H1 (cell line): ENCODE measurements at regions not wholly inside any gene's neighbourhood (a gene's known extent, or its start where the extent isn't known, plus 50 kb on each side); places are given as distances from the start of the nearest gene placed in this dataset.

Experiments used
- CTCF ChIA-PET: fragments of 300-600 bp; sonication (Branson Sonifier 250); formaldehyde crosslinking; loops from one replicate; lab custom pipeline; 2021; ENCODE audit not compliant: partially characterized antibody; lab: Charles Lee
- POLR2A ChIA-PET: fragments of 300-600 bp; sonication (Branson Sonifier 250); formaldehyde crosslinking; loops from one replicate; lab custom pipeline; 2021; ENCODE audit warnings: inconsistent platforms; ENCODE audit not compliant: partially characterized antibody; lab: Charles Lee
- DNase-seq, 2 experiments: peaks; one replicate each; pipeline versions ENCODE4 v3.0.0 to v3.0.0-alpha.2; 2010 to 2022; ENCODE audit warnings: low spot score in 2 of 2, low read depth in 1 of 2, mixed read lengths in 1 of 2
- FAIRE-seq: peaks from 2 replicates; lab custom pipeline; 2011; peaks lifted over from hg19 to GRCh38; lab: Jason Lieb, UNC
- H2AFZ ChIP-seq: 2 replicates; pipeline ENCODE4 v1.8.1; 2012; ENCODE audit warnings: low read length, inconsistent platforms
- H2AK5ac ChIP-seq: 2 replicates; pipeline ENCODE4 v1.6.1; 2013; ENCODE audit warnings: low read depth, low read length
- H2BK120ac ChIP-seq: replicated peaks from 2 replicates; pipeline ENCODE3; 2013; ENCODE audit warnings: low read depth, low read length, inconsistent platforms
- H2BK12ac ChIP-seq: 2 replicates; pipeline ENCODE4 v1.6.1; 2013; ENCODE audit warnings: low read depth, low read length
- H2BK15ac ChIP-seq: 2 replicates; pipeline ENCODE4 v1.6.1; 2013; ENCODE audit warnings: low read length
- H2BK20ac ChIP-seq: 2 replicates; pipeline ENCODE4 v1.6.1; 2013; ENCODE audit warnings: low read length
- H2BK5ac ChIP-seq: 2 replicates; pipeline ENCODE4 v1.6.1; 2013; ENCODE audit warnings: low read depth, low read length
- H3K14ac ChIP-seq: 2 replicates; pipeline ENCODE4 v1.6.1; 2013; ENCODE audit warnings: inconsistent platforms; ENCODE audit not compliant: insufficient read length
- H3K18ac ChIP-seq: 2 replicates; pipeline ENCODE4 v1.6.1; 2013; ENCODE audit warnings: low read length; ENCODE audit errors: extremely low read depth
- H3K23ac ChIP-seq: 2 replicates; pipeline ENCODE4 v1.6.1; 2013; ENCODE audit warnings: inconsistent platforms; ENCODE audit not compliant: insufficient read length
- H3K23me2 ChIP-seq: 2 replicates; pipeline ENCODE4 v1.6.1; 2013; ENCODE audit warnings: low read depth, low read length
- H3K27ac ChIP-seq: 2 replicates; pipeline ENCODE4 v1.6.1; 2011; ENCODE audit warnings: low read depth, low read length, inconsistent platforms
- H3K27me3 ChIP-seq, 4 experiments: replicated peaks in 1 of 4; 1 replicate in 1 of 4; 2 replicates in 3 of 4; pipeline versions ENCODE4 v1.6.1 to v1.8.1; 2011 to 2013; ENCODE audit warnings: low read length in 3 of 4, mild to moderate bottlenecking in 3 of 4, inconsistent platforms in 2 of 4, mixed read lengths in 2 of 4, moderate library complexity in 1 of 4; ENCODE audit not compliant: control insufficient read depth in 3 of 4, insufficient read depth in 3 of 4; ENCODE audit errors: extremely low read depth in 1 of 4
- H3K36me3 ChIP-seq, 4 experiments: 2 replicates each; pipeline versions ENCODE4 v1.6.1 to v1.8.1; 2011 to 2013; ENCODE audit warnings: mild to moderate bottlenecking in 4 of 4, low read length in 3 of 4, moderate library complexity in 2 of 4, control low read depth in 1 of 4, inconsistent platforms in 1 of 4; ENCODE audit not compliant: insufficient read depth in 4 of 4, control insufficient read depth in 2 of 4
- H3K4ac ChIP-seq: replicated peaks from 2 replicates; pipeline ENCODE3; 2013; ENCODE audit warnings: low read length, low read depth, mixed read lengths, inconsistent platforms; ENCODE audit not compliant: insufficient read length
- H3K4me1 ChIP-seq, 4 experiments: replicated peaks in 1 of 4; 1 replicate in 1 of 4; 2 replicates in 3 of 4; pipeline versions ENCODE4 v1.6.1 to v1.8.1; 2011 to 2013; ENCODE audit warnings: low read length in 3 of 4, inconsistent platforms in 2 of 4, mixed read lengths in 1 of 4; ENCODE audit not compliant: insufficient read depth in 4 of 4, control insufficient read depth in 3 of 4
- H3K4me2 ChIP-seq, 2 experiments: 2 replicates each; pipeline versions ENCODE4 v1.6.1 to v1.8.1; 2011 to 2013; ENCODE audit warnings: low read depth in 2 of 2, low read length in 2 of 2, control low read depth in 1 of 2, inconsistent platforms in 1 of 2, mild to moderate bottlenecking in 1 of 2; ENCODE audit not compliant: insufficient read depth in 1 of 2
- H3K4me3 ChIP-seq, 4 experiments: fragments of 200-600, 300-600 bp in 1 of 4; sonication (generic), shearing (Covaris generic), sonication (Bioruptor Twin) in 1 of 4; 2 replicates each; pipeline versions ENCODE4 v1.5.1 to v1.8.1; 2011 to 2016; ENCODE audit warnings: low read length in 4 of 4, low read depth in 3 of 4, control low read depth in 2 of 4, inconsistent platforms in 2 of 4, mild to moderate bottlenecking in 2 of 4, mixed read lengths in 1 of 4, moderate library complexity in 1 of 4; ENCODE audit not compliant: insufficient read depth in 2 of 4; ENCODE audit errors: extremely low read depth in 1 of 4
- H3K56ac ChIP-seq: replicated peaks from 2 replicates; pipeline ENCODE3; 2013; ENCODE audit warnings: low read depth, mild to moderate bottlenecking, mixed read lengths, low read length, inconsistent platforms; ENCODE audit not compliant: insufficient read length
- H3K79me1 ChIP-seq: 2 replicates; pipeline ENCODE4 v1.6.1; 2013; ENCODE audit warnings: low read depth, low read length, control low read depth
- H3K79me2 ChIP-seq, 2 experiments: 2 replicates each; pipeline versions ENCODE4 v1.6.1 to v1.8.1; 2012 to 2013; ENCODE audit warnings: low read length in 2 of 2, mild to moderate bottlenecking in 2 of 2, inconsistent platforms in 1 of 2; ENCODE audit not compliant: insufficient read depth in 2 of 2, control insufficient read depth in 1 of 2
- H3K9ac ChIP-seq, 4 experiments: replicated peaks in 1 of 4; 1 replicate in 1 of 4; 2 replicates in 3 of 4; pipeline versions ENCODE4 v1.6.1 to v1.8.1; 2011 to 2013; ENCODE audit warnings: low read depth in 3 of 4, low read length in 3 of 4, control low read depth in 2 of 4, mild to moderate bottlenecking in 2 of 4, moderate library complexity in 2 of 4, inconsistent platforms in 1 of 4; ENCODE audit errors: extremely low read depth in 1 of 4
- H3K9me3 ChIP-seq, 2 experiments: 2 replicates each; pipeline versions ENCODE4 v1.6.1 to v1.8.1; 2012 to 2013; ENCODE audit warnings: mild to moderate bottlenecking in 2 of 2, moderate library complexity in 2 of 2, control low read depth in 1 of 2, inconsistent platforms in 1 of 2, low read depth in 1 of 2, low read length in 1 of 2, mixed read lengths in 1 of 2; ENCODE audit not compliant: insufficient read depth in 2 of 2
- H4K20me1 ChIP-seq, 2 experiments: replicated peaks in 1 of 2; 2 replicates each; pipeline versions ENCODE3 to v1.8.1; 2011 to 2013; ENCODE audit warnings: inconsistent platforms in 2 of 2, low read length in 2 of 2, mild to moderate bottlenecking in 1 of 2; ENCODE audit not compliant: insufficient read depth in 2 of 2, control insufficient read depth in 1 of 2
- H4K5ac ChIP-seq: 2 replicates; pipeline ENCODE4 v1.6.1; 2013; ENCODE audit warnings: low read length, low read depth, mixed read lengths, inconsistent platforms; ENCODE audit not compliant: insufficient read length
- H4K8ac ChIP-seq: 2 replicates; pipeline ENCODE4 v1.8.0; 2013; ENCODE audit warnings: mild to moderate bottlenecking, moderate library complexity, low read length, inconsistent platforms; ENCODE audit not compliant: insufficient read depth; ENCODE audit errors: extremely low read depth
- H4K91ac ChIP-seq: replicated peaks from 2 replicates; pipeline ENCODE3; 2013; ENCODE audit warnings: low read length, mixed read lengths, inconsistent platforms; ENCODE audit not compliant: insufficient read length
- BRCA1 ChIP-seq: IDR thresholded peaks from 2 replicates; pipeline ENCODE4 v1.6.1; 2012; ENCODE audit warnings: low read depth, low read length, improper control_type of control experiment
- CBX5 ChIP-seq: fragments of 300-800, 300-1000 bp; sonication (generic); IDR thresholded peaks from 2 replicates; pipeline ENCODE4 v1.7.1; 2016; ENCODE audit warnings: antibody characterized with exemption, low read length, low read depth
- CBX8 ChIP-seq: fragments of 300-800, 300-1000 bp; sonication (generic); IDR thresholded peaks from 2 replicates; pipeline ENCODE4 v1.7.1; 2016; ENCODE audit warnings: low read depth, low read length, borderline replicate concordance
- CEBPB ChIP-seq: IDR thresholded peaks from 2 replicates; pipeline ENCODE4 v1.6.1; 2012; ENCODE audit warnings: low read depth, low read length
- EGR1 ChIP-seq: IDR thresholded peaks from 2 replicates; pipeline ENCODE4 v1.6.1; 2011; ENCODE audit warnings: low read depth, low read length, borderline replicate concordance
- EZH2 ChIP-seq: fragments of 200-600 bp; sonication (generic); IDR thresholded peaks from 2 replicates; pipeline ENCODE4 v1.7.1; 2012; ENCODE audit warnings: low read depth, mild to moderate bottlenecking, moderate library complexity, low read length, inconsistent platforms; ENCODE audit not compliant: severe bottlenecking
- FOSL1 ChIP-seq: IDR thresholded peaks from 2 replicates; pipeline ENCODE4 v1.6.1; 2011; ENCODE audit warnings: mild to moderate bottlenecking, low read depth, low read length, moderate library complexity; ENCODE audit not compliant: insufficient read depth
- JUND ChIP-seq: IDR thresholded peaks from 2 replicates; pipeline ENCODE4 v1.6.1; 2011; ENCODE audit warnings: mild to moderate bottlenecking, improper control_type of control experiment, low read length
- NRF1 ChIP-seq: IDR thresholded peaks from 2 replicates; pipeline ENCODE4 v1.6.1; 2011; ENCODE audit warnings: mild to moderate bottlenecking, low read depth, low read length, improper control_type of control experiment
- POLR2AphosphoS5 ChIP-seq: IDR thresholded peaks from 2 replicates; pipeline ENCODE4 v1.6.1; 2011; ENCODE audit warnings: low read depth, low read length
- SIN3A ChIP-seq, 2 experiments: IDR thresholded peaks in 1 of 2; conservative IDR thresholded peaks in 1 of 2; 2 replicates each; pipeline ENCODE4 v1.6.1; 2011 to 2012; ENCODE audit warnings: low read length in 2 of 2, improper control_type of control experiment in 1 of 2, low read depth in 1 of 2, mild to moderate bottlenecking in 1 of 2
- SP4 ChIP-seq: IDR thresholded peaks from 2 replicates; pipeline ENCODE4 v1.6.1; 2012; ENCODE audit warnings: low read length, inconsistent platforms
- ZNF274 ChIP-seq: IDR thresholded peaks from 2 replicates; pipeline ENCODE4 v1.7.0; 2012; ENCODE audit warnings: low read length, borderline replicate concordance; ENCODE audit errors: extremely low read depth
- WGBS, 2 experiments: shearing (Covaris generic) in 1 of 2; methylation state at CpG; one replicate each; pipeline versions ENCODE4 v1.1.6 to v1.1.7; 2013 to 2015; ENCODE audit warnings: low lambda C conversion rate in 2 of 2, mixed read lengths in 2 of 2, inconsistent platforms in 1 of 2, low coverage in 1 of 2, missing lambda C conversion rate in 1 of 2; ENCODE audit not compliant: insufficient replicate concordance in 2 of 2, insufficient coverage in 1 of 2, insufficient read length in 1 of 2; ENCODE audit errors: extremely low coverage in 1 of 2, missing lambda C conversion rate in 1 of 2; 5-methylcytosine and 5-hydroxymethylcytosine counted together
- TF ChIP-seq, protein P1 (sequence below): IDR thresholded peaks from 2 replicates; pipeline ENCODE4 v1.6.1; 2011; ENCODE audit warnings: low read length, improper control_type of control experiment

DNA sequence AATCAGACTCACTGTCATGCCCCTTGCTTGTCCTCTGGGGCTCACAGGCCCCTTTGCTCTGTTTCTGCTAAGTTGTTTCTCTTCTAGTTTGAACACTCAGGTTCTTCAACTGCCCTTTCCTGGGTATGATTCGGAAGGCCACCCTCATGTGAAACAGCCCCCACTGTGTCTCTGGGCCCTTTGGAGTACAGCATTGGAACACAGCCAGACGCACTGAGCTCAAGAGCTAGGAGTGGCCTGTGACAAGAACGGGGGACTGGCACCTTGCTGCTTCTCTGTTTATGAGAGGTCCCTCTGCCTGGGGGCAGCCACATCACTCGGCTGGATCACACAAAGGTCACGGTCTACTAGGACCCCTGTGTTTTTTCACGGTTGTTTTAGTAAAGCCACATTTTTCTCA is 114.4 kb upstream of the ZC3H12A start:
- no peak overlapping the region for H2AFZ ChIP-seq
- H2BK15ac ChIP-seq = no peak overlapping the region
- no peak overlapping the region for H3K9ac ChIP-seq
- no peak overlapping the region for H4K91ac ChIP-seq
- WGBS, 2 experiments = 92% methylated on average over 6 of the region's 6 CpGs; no CpG with 5 or more reads in 1 of the 2 experiments
- H3K23me2 ChIP-seq = no peaks in the 10 kb centered on the region
- peaks cover 5 to 9% (median 8%) of the 10 kb centered on the region in 4 experiments; a peak in 5 of 7 replicates for H3K4me1 ChIP-seq
- H3K79me1 ChIP-seq = no peaks in the 10 kb centered on the region
- H3K9me3 ChIP-seq = no peaks in the 10 kb centered on the region
- POLR2A ChIA-PET = no interaction called here
- H2BK5ac ChIP-seq = no peak overlapping the region
- no peak overlapping the region for H3K4ac ChIP-seq
- H2BK12ac ChIP-seq = no peak overlapping the region
- no peak for DNase-seq
- no peak overlapping the region for H3K4me3 ChIP-seq
- no peak overlapping the region for H3K23ac ChIP-seq
- no peak overlapping the region for H3K14ac ChIP-seq
- no peak overlapping the region for H4K8ac ChIP-seq
- no peaks in the 10 kb centered on the region for H3K36me3 ChIP-seq
- H3K27ac ChIP-seq = no peak overlapping the region
- H2AK5ac ChIP-seq = no peak overlapping the region
- CTCF ChIA-PET = interaction anchor here (0.9 to 1.7 kb wide), 4 partner anchors 14 to 750 kb away, joined by 3 to 10 read pairs (median 4); no protein-coding TSS in a partner anchor
- H2BK20ac ChIP-seq = no peak overlapping the region
- H3K4me2 ChIP-seq = no peak overlapping the region
- no peak overlapping the region for H3K56ac ChIP-seq
- H3K27me3 ChIP-seq = no peaks in the 10 kb centered on the region; a peak in 1 of 7 replicates
- H4K5ac ChIP-seq = no peak overlapping the region
- H3K79me2 ChIP-seq = no peaks in the 10 kb centered on the region
- no peak overlapping the region for H2BK120ac ChIP-seq
- no peaks in the 10 kb centered on the region for H4K20me1 ChIP-seq
- FAIRE-seq = no peak
- no peak overlapping the region for H3K18ac ChIP-seq
- TF ChIP-seq CEBPB (no peak), SIN3A (conservative IDR thresholded peaks at IDR 0.05 in 1 of 2, IDR thresholded peaks at IDR 0.05 in 1 of 2; ENCODE audit: low read depth in 1 of 2, low read length in 2 of 2) (no peak), EGR1 (no peak), BRCA1 (no peak), FOSL1 (no peak), EZH2 (no peak), NRF1 (no peak), POLR2AphosphoS5 (no peak), CBX5 (no peak), SP4 (no peak), CBX8 (no peak), ZNF274 (no peak), JUND (no peak)
- TF ChIP-seq, protein P1, sequence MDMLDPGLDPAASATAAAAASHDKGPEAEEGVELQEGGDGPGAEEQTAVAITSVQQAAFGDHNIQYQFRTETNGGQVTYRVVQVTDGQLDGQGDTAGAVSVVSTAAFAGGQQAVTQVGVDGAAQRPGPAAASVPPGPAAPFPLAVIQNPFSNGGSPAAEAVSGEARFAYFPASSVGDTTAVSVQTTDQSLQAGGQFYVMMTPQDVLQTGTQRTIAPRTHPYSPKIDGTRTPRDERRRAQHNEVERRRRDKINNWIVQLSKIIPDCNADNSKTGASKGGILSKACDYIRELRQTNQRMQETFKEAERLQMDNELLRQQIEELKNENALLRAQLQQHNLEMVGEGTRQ = no peak
